ENCODE measurements at regions not wholly inside any gene's neighbourhood (a gene's known extent, or its start where the extent isn't known, plus 50 kb on each side); places are given as distances from the start of the nearest gene placed in this dataset.

GRCh38 chr10:36730316-36730715, 395.1 kb upstream of the ANKRD30A start:
- TF ChIP-seq CTCF (IDR thresholded peaks at IDR 0.05): no peak
- H3K9me3 ChIP-seq: peaks cover 0 to 4% of the 10 kb centered on the region in 2 donors
- H3K4me3 ChIP-seq: no peak overlapping the region
- H3K36me3 ChIP-seq: no peaks in the 10 kb centered on the region
- H3K27me3 ChIP-seq: no peaks in the 10 kb centered on the region
- no peak overlapping the region for H3K27ac ChIP-seq
- H3K4me1 ChIP-seq: no peaks in the 10 kb centered on the region
- ATAC-seq (no peak), DNase-seq (no peak)
- intact Hi-C loops (cut with DNase I): no loop called here

GRCh38 chr10:36728626-36729025, 396.8 kb upstream of the ANKRD30A start:
- Histone ChIP-seq H3K27ac (no peak overlapping the region), H3K27me3 (no peaks in the 10 kb centered on the region), H3K9me3 (peaks cover 0 to 2% of the 10 kb centered on the region in 2 donors), H3K36me3 (no peaks in the 10 kb centered on the region), H3K4me3 (no peak overlapping the region), H3K4me1 (no peaks in the 10 kb centered on the region)
- no peak for TF ChIP-seq CTCF (IDR thresholded peaks at IDR 0.05)
- intact Hi-C loops (cut with DNase I): no loop called here
- ATAC-seq (no peak), DNase-seq (no peak)

GRCh38 chr10:36725581-36726520, 399.5 kb upstream of the ANKRD30A start:
- H3K4me3 ChIP-seq: no peak overlapping the region
- no peaks in the 10 kb centered on the region for H3K27me3 ChIP-seq
- no peaks in the 10 kb centered on the region for H3K36me3 ChIP-seq
- H3K4me1 ChIP-seq: no peaks in the 10 kb centered on the region
- TF ChIP-seq CTCF (IDR thresholded peaks at IDR 0.05): no peak
- peak in 2 of 4 donors; percentile 14 to 30 for DNase-seq
- H3K27ac ChIP-seq: no peak overlapping the region
- peak; percentile 86 for ATAC-seq
- H3K9me3 ChIP-seq: no peaks in the 10 kb centered on the region
- intact Hi-C loops (cut with DNase I): no loop called here

- Histone ChIP-seq H3K9me3 (no peaks in the 10 kb centered on the region), H3K27me3 (no peaks in the 10 kb centered on the region), H3K4me3 (no peak overlapping the region), H3K36me3 (no peaks in the 10 kb centered on the region), H3K27ac (no peak overlapping the region), H3K4me1 (no peaks in the 10 kb centered on the region)
- TF ChIP-seq CTCF (IDR thresholded peaks at IDR 0.05): no peak
- intact Hi-C loops (cut with DNase I): no loop called here
- DNase-seq (no peak), ATAC-seq (no peak)
Measured at GRCh38 chr10:36722777-36723176, 402.6 kb upstream of the ANKRD30A start.

GRCh38 chr10:36721871-36722270, 403.5 kb upstream of the ANKRD30A start:
- DNase-seq: no peak
- H3K27ac ChIP-seq: no peak overlapping the region
- no peaks in the 10 kb centered on the region for H3K9me3 ChIP-seq
- H3K27me3 ChIP-seq: no peaks in the 10 kb centered on the region
- no peak overlapping the region for H3K4me3 ChIP-seq
- no peak for ATAC-seq
- no peak for TF ChIP-seq CTCF (IDR thresholded peaks at IDR 0.05)
- H3K4me1 ChIP-seq: no peaks in the 10 kb centered on the region
- intact Hi-C loops (cut with DNase I): no loop called here
- H3K36me3 ChIP-seq: no peaks in the 10 kb centered on the region

Data from left lung (tissue), 4 donors.